HUES48 (cell line): ENCODE measurements at regions not wholly inside any gene's neighbourhood (a gene's known extent, or its start where the extent isn't known, plus 50 kb on each side); places are given as distances from the start of the nearest gene placed in this dataset.
A peak's percentile ranks its signal among the peaks of the same experiment; 100 is the strongest.
"Not testable (repeated sequence)": the region's sequence is repeated elsewhere in the genome, so short reads cannot be mapped to it uniquely, and the experiment has no call there.

Experiments used
- H3K27ac ChIP-seq: one replicate; pipeline ENCODE4 v1.7.0; 2013; ENCODE audit warnings: low read depth, low read length, inconsistent platforms
- H3K27me3 ChIP-seq: 2 replicates; pipeline ENCODE4 v1.6.1; 2013; ENCODE audit warnings: mild to moderate bottlenecking, low read length; ENCODE audit not compliant: control insufficient read depth, insufficient read depth
- H3K36me3 ChIP-seq: 2 replicates; pipeline ENCODE4 v1.6.1; 2013; ENCODE audit warnings: low read length; ENCODE audit not compliant: control insufficient read depth, insufficient read depth
- H3K4me1 ChIP-seq: 2 replicates; pipeline ENCODE4 v1.6.1; 2013; ENCODE audit warnings: mild to moderate bottlenecking, low read length; ENCODE audit not compliant: control insufficient read depth, insufficient read depth
- H3K4me3 ChIP-seq: 2 replicates; pipeline ENCODE4 v1.5.1; 2013; ENCODE audit warnings: mild to moderate bottlenecking, low read depth, low read length
- H3K9ac ChIP-seq: 2 replicates; pipeline ENCODE4 v1.6.1; 2013; ENCODE audit warnings: mild to moderate bottlenecking, low read depth, low read length, moderate library complexity
- H3K9me3 ChIP-seq: 2 replicates; pipeline ENCODE4 v1.6.1; 2013; ENCODE audit warnings: low read length; ENCODE audit not compliant: control insufficient read depth, insufficient read depth

DNA sequence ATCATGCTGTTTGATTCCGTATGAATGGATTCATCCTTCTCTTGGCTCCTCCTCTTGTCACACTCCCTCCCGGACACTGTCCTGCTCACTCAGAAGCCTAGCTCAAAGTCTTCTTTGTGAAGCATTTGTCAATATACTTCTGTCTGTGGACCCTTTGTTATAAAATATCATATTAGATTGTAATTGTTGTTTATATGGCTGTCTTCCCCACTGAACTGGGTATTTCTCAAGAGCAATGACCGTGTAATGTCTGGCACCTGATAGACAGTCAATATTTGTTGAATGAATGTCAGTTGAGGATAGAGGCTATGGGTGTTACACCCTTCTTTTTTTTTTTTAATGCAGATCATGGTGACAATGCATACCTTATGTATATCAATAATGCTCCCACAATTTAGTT lies 335.3 kb downstream of the SOX4 start:
- H3K36me3 ChIP-seq: no peaks in the 10 kb centered on the region
- H3K4me3 ChIP-seq: no peak overlapping the region
- no peak overlapping the region for H3K9ac ChIP-seq
- H3K27me3 ChIP-seq: no peaks in the 10 kb centered on the region
- H3K4me1 ChIP-seq: peaks cover 4% of the 10 kb centered on the region; the same call in 1 of the 2 replicates
- H3K27ac ChIP-seq: no peak overlapping the region
- H3K9me3 ChIP-seq: no peaks in the 10 kb centered on the region

DNA sequence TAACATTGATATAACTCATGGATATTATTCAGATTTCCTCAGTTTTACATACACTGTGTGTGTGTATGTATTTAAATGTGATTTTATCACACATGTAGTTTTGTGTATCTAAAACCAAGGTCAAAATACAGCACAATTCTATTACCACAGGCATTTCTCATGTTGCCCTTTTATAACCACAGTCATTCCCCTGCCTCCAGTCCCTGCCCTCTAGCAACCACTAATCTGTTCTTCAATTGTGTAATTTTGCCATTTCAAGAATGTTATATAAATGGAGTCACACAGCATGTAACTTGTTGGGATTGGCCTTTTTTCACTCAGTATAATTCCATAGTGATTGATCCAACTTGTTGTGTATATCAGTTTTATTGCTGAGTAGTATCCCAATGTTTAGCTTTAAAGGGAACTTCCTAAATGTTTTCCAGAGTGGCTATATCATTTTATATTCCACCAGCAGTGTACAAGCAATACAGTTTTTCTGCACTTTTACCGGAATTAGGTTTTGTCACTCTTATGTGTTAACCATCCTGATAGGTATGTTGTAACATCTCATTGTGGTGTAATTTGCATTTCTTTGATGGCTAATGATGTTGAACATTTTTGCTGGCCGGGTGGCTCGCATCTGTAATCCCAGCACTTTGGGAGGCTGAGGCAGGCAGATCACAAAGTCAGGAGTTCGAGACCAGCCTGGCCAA lies 338.2 kb downstream of the SOX4 start:
- Histone ChIP-seq H3K36me3 (no peaks in the 10 kb centered on the region), H3K27me3 (no peaks in the 10 kb centered on the region), H3K9ac (no peak overlapping the region), H3K4me1 (peaks cover 11% of the 10 kb centered on the region), H3K27ac (no peak overlapping the region), H3K9me3 (no peaks in the 10 kb centered on the region), H3K4me3 (no peak overlapping the region)

DNA sequence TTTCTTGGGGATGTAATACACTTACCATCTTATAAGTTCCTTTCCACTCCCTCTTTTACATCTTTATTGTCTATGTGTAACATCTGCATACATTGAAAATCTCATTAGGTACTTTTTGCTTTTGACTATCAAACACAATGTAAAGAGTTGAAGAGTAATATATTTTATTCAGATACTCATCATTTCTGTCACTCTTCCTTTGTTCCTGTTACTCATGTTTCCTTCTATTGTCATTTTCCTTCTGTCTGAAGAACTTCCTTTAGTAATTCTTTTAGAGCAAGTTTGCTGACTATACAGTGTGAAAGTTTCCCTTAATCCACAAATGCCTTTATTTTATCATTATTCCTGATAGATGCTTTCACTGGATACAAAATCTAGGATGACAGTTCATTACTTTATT lies 339.8 kb downstream of the SOX4 start:
- Histone ChIP-seq H3K27me3 (no peaks in the 10 kb centered on the region), H3K9me3 (no peaks in the 10 kb centered on the region), H3K27ac (no peak overlapping the region)

DNA sequence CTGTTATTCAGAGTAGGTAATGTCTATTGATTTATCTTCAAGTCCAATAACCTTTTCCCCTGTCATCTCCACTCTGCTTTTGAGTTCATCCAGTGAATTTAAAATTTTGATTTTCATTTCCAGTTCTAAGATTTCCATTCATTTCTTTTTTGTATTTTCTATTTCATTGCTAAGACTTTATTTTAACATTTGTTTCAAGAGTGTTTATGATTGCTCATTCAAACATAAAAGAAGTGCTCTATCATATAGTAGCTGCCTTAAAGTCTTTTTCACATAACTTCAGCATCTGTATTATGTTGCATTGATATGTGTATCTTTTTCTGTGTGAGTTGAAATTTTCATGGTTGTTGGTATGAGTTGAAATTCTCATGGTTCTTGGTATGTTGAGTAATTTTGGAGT lies 341.6 kb downstream of the SOX4 start:
- H3K4me1 ChIP-seq: peaks cover 7% of the 10 kb centered on the region
- H3K9me3 ChIP-seq: no peaks in the 10 kb centered on the region
- H3K4me3 ChIP-seq: no peak overlapping the region
- no peaks in the 10 kb centered on the region for H3K27me3 ChIP-seq
- H3K9ac ChIP-seq: no peak overlapping the region
- no peaks in the 10 kb centered on the region for H3K36me3 ChIP-seq
- no peak overlapping the region for H3K27ac ChIP-seq

More for the DNA sequence above, 339.8 kb downstream of the SOX4 start:
- Histone ChIP-seq H3K36me3 (no peaks in the 10 kb centered on the region), H3K4me3 (no peak overlapping the region), H3K9ac (no peak overlapping the region), H3K4me1 (peaks cover 7% of the 10 kb centered on the region)

DNA sequence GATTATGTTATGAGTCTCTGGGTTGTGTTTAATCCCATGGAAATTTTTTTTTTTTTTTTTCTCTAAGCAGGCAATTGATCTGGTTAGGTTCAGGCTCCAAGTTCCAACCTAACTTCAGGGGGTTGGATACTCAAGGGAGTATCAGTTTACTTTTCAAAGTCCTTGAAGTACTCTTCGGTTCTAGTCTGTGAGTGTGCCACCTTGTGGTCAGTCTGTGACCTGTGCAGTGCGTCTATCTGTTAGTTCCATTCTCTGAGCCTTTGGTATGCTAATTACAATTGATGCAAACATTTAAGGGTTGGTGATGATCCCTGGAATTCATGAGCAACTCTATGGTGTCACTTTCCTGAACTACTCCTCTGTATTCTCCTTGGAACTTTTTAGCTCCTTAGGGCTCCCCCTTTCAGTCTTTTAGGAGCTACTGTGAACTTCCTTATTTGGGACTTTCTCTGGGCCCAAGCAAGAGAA lies 342.0 kb downstream of the SOX4 start:
- H3K9ac ChIP-seq: no peak overlapping the region
- H3K4me1 ChIP-seq: peaks cover 7% of the 10 kb centered on the region
- no peak overlapping the region for H3K4me3 ChIP-seq
- H3K27ac ChIP-seq: peak overlapping the region; percentile 55
- no peaks in the 10 kb centered on the region for H3K27me3 ChIP-seq
- H3K9me3 ChIP-seq: no peaks in the 10 kb centered on the region
- no peaks in the 10 kb centered on the region for H3K36me3 ChIP-seq

DNA sequence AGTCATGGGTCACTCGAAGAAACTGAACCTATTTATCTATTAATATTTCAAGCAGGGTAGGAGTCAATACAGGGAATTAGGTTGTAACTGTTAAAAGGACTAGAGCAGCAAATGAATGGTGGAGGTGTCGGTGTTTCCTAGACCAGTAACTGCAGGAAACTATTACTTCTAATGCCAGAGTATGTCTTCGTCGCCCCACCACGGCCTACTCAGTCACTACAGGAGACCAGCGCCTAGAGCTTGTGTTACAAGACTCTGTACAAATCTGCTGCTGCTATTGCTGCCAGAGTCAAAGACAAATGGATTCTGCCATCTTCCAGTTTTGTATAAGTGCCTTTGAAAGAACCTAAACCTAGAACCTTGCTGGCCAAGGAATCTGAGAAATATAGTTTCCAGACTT lies 343.9 kb downstream of the SOX4 start:
- Histone ChIP-seq H3K9ac (no peak overlapping the region), H3K4me1 (peaks cover 16% of the 10 kb centered on the region), H3K27ac (no peak overlapping the region), H3K27me3 (no peaks in the 10 kb centered on the region), H3K36me3 (no peaks in the 10 kb centered on the region), H3K4me3 (no peak overlapping the region), H3K9me3 (no peaks in the 10 kb centered on the region)

DNA sequence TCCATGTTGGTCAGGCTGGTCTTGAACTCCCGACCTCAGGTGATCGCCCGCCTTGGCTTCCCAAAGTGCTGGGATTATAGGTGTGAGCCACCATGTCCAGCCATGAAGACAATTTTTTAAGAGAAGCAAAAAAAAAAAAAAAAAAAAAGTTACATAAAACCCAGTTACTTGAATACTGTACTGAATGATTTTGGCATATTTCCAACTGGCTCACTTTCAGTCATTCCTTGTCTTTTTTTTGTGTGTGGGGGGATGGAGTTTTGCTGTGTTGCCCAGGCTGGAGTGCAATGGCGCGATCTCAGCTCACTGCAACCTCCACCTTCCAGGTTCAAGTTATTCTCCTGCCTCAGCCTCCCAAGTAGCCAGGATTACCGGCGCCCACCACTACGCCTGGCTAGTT lies 345.5 kb downstream of the SOX4 start:
- H3K27me3 ChIP-seq: not testable (repeated sequence)

DNA sequence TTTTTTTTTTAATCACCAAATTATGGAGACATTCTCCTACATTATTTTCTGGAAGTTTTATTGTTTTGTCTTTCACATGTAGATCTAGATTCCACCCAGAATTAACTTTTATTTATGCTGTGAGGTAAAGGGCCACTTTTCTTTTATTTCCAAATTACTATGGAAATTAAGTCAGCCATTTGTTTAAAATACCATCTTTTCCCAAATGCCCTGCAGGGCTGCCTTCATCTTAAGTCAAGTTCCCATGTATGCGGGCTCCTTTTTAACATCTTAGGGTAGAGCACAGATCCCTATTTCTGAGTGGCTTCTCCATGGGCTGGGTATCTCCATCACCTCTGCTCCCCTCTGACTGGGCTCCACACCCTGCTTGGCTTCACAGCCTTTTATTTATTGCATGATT lies 348.4 kb downstream of the SOX4 start:
- Histone ChIP-seq H3K9me3 (no peaks in the 10 kb centered on the region), H3K27me3 (no peaks in the 10 kb centered on the region), H3K27ac (no peak overlapping the region), H3K4me3 (no peak overlapping the region), H3K9ac (no peak overlapping the region), H3K4me1 (peaks cover 17% of the 10 kb centered on the region; the same call in 1 of the 2 replicates), H3K36me3 (no peaks in the 10 kb centered on the region)

More for the DNA sequence above, 345.5 kb downstream of the SOX4 start:
- H3K9me3 ChIP-seq, H3K27ac ChIP-seq, H3K4me3 ChIP-seq, H3K9ac ChIP-seq, H3K36me3 ChIP-seq: not testable (repeated sequence)
- peaks cover 24% of the 10 kb centered on the region for H3K4me1 ChIP-seq

DNA sequence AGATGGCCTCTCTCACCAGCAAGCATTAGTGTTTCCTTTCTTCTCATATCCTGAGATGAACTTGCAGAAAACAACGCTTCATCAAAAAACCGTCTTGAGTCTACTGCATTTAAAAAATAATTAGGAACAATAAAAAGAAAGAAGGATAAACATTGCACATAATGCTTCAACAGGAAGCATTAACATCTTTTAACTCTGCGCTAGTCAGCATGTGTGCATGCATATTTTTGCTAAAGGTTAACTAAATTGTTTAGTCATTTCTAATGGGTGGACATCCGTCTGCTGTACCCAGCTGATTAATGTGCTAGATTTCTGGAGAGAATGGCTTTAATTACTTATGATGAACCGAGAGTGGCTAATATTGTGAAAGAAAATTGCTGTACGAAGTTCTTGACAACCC lies 349.3 kb downstream of the SOX4 start:
- Histone ChIP-seq H3K9me3 (no peaks in the 10 kb centered on the region), H3K27ac (no peak overlapping the region), H3K27me3 (no peaks in the 10 kb centered on the region), H3K4me1 (peaks cover 20% of the 10 kb centered on the region; the same call in 1 of the 2 replicates), H3K9ac (no peak overlapping the region), H3K36me3 (no peaks in the 10 kb centered on the region), H3K4me3 (no peak overlapping the region)

DNA sequence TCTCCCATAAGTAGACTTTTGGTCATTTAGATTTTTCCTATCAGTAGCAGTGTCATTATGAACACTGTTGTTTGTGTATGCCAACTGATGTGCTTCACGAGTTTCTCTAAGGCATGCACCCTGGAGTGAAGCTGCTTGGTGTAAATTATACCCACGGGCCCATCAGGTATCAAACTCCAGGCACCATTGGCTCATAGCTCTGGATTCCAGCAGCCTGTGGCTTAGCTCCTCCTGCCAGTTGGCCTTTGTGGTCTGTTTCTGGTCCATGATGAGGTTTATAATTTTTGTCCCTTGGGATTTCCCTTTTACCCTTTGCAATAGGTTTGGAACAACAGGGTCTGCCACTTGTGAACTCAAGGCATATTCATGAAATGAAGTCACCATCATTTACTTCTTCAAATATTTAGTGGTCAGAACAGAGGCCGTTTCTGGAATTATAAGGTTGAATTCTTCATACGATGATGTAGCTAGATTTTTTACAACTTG lies 350.5 kb downstream of the PRL start:
- Histone ChIP-seq H3K27me3 (no peaks in the 10 kb centered on the region), H3K9ac (no peak overlapping the region), H3K36me3 (no peaks in the 10 kb centered on the region), H3K9me3 (no peaks in the 10 kb centered on the region), H3K4me3 (no peak overlapping the region), H3K27ac (no peak overlapping the region), H3K4me1 (peaks cover 31% of the 10 kb centered on the region)

DNA sequence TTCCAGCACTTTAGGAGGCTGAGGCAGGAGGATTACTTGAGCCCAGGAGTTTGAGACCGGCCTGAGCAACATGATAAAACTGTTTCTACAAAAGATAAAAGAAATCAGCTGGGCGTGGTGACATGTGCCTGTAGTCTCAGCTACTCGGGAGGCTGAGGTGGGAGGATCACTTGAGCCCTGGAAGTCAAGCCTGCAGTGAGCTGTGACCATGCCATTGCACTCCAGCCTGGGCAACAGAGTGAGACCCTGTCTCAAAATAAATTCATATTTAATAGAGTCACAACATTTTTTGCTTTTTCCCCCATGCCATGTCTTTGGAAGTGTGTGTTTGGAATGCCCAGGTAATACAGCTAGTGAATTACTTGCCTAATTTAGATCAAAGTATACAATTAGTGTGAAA lies 349.6 kb downstream of the PRL start:
- not testable (repeated sequence) for H3K27ac ChIP-seq

More for the DNA sequence above, 349.6 kb downstream of the PRL start:
- not testable (repeated sequence) for H3K36me3 ChIP-seq, H3K9me3 ChIP-seq, H3K9ac ChIP-seq, H3K4me3 ChIP-seq, H3K27me3 ChIP-seq
- H3K4me1 ChIP-seq: peaks cover 25% of the 10 kb centered on the region
